Upper lobe of left lung (tissue), 6 donors: ENCODE measurements at regions not wholly inside any gene's neighbourhood (a gene's known extent, or its start where the extent isn't known, plus 50 kb on each side); places are given as distances from the start of the nearest gene placed in this dataset.

Source experiments
- ATAC-seq, 2 donors: fragments of 200-7000 bp; cut with Tn5 transposase; one replicate each; pipeline ENCODE4 v1.9.1; 2022; ENCODE audit warnings: mild to moderate bottlenecking in 2 of 2, moderate library complexity in 2 of 2; ENCODE audit not compliant: low FRiP score in 2 of 2
- DNase-seq, 2 donors: peaks; one replicate each; pipeline ENCODE4 v3.0.0-alpha.2; 2019 to 2020
- H3K27ac ChIP-seq, 4 donors: fragments of 200-600 bp; sonication (generic); one replicate each; pipeline ENCODE4 v1.5.1; 2016 to 2019
- H3K27me3 ChIP-seq, 4 donors: fragments of 200-600 bp; sonication (generic); one replicate each; pipeline ENCODE4 v1.5.1; 2017 to 2019
- H3K36me3 ChIP-seq, 4 donors: fragments of 200-600 bp; sonication (generic); one replicate each; pipeline ENCODE4 v1.5.1; 2016 to 2019
- H3K4me1 ChIP-seq, 4 donors: fragments of 200-600 bp; sonication (generic); one replicate each; pipeline ENCODE4 v1.5.1; 2018 to 2019
- H3K4me3 ChIP-seq, 4 donors: fragments of 200-600 bp; sonication (generic); one replicate each; pipeline ENCODE4 v1.5.1; 2017 to 2019; ENCODE audit warnings: mild to moderate bottlenecking in 2 of 4, moderate library complexity in 1 of 4
- H3K9me3 ChIP-seq, 4 donors: fragments of 200-600 bp; sonication (generic); one replicate each; pipeline ENCODE4 v1.5.1; 2018 to 2019
- CTCF ChIP-seq, 6 experiments: fragments of 450-650 bp in 4 of 6; fragments of 200-600 bp in 2 of 6; sonication (generic) in 2 of 6; IDR thresholded peaks; one replicate each; pipeline ENCODE4 v1.5.1; 2016 to 2019; ENCODE audit warnings: antibody characterized with exemption in 6 of 6
- EP300 ChIP-seq, 4 donors: sonication (generic); formaldehyde crosslinking; IDR thresholded peaks; one replicate each; pipeline ENCODE4 v1.5.1; 2017; ENCODE audit warnings: antibody characterized with exemption in 4 of 4, control low read depth in 2 of 4
- POLR2A ChIP-seq, 4 donors: fragments of 450-650 bp; IDR thresholded peaks; one replicate each; pipeline ENCODE4 v1.5.1; 2016 to 2017; ENCODE audit warnings: antibody characterized with exemption in 4 of 4, mild to moderate bottlenecking in 2 of 4
- POLR2AphosphoS5 ChIP-seq, 2 donors: sonication (generic); formaldehyde crosslinking; IDR thresholded peaks; one replicate each; pipeline ENCODE4 v1.5.1; 2017; ENCODE audit warnings: antibody characterized with exemption in 2 of 2
- WGBS, 2 donors: methylation state at CpG; one replicate each; pipeline ENCODE4 v1.1.5; 2017 to 2018; 5-methylcytosine and 5-hydroxymethylcytosine counted together
- donor health status: DM: no; HTN: no; CAD: no; lungs with moderate emphysema.
- donor health status: DM: no; HTN: yes; CAD: no; lungs with severe emphysema.

GRCh38 chr20:57835588-57836455 is 126.0 kb upstream of the PMEPA1 start:
- Histone ChIP-seq H3K27me3 (no peaks in the 10 kb centered on the region), H3K4me1 (no peaks in the 10 kb centered on the region), H3K36me3 (no peaks in the 10 kb centered on the region), H3K4me3 (no peak overlapping the region), H3K27ac (no peak overlapping the region), H3K9me3 (no peaks in the 10 kb centered on the region)
- 69 to 76% methylated on average over 22 to 30 of the region's 30 CpGs for WGBS, 2 donors
- DNase-seq: peak; percentile 12 to 61
- no peak for ATAC-seq
- TF ChIP-seq CTCF (IDR thresholded peaks at IDR 0.05) (no peak), POLR2A (IDR thresholded peaks at IDR 0.05) (no peak), EP300 (IDR thresholded peaks at IDR 0.05) (no peak), POLR2AphosphoS5 (IDR thresholded peaks at IDR 0.05) (no peak)

- no peak overlapping the region for H3K27ac ChIP-seq
- no peaks in the 10 kb centered on the region for H3K9me3 ChIP-seq
- no peak for TF ChIP-seq POLR2AphosphoS5 (IDR thresholded peaks at IDR 0.05)
- TF ChIP-seq POLR2A (IDR thresholded peaks at IDR 0.05): no peak
- no peak for TF ChIP-seq CTCF (IDR thresholded peaks at IDR 0.05)
- no peak for TF ChIP-seq EP300 (IDR thresholded peaks at IDR 0.05)
- DNase-seq: peak in 1 of 2 donors; percentile 1
- 78 to 100% methylated on average over 1 of the region's 1 CpG for WGBS, 2 donors
- no peaks in the 10 kb centered on the region for H3K4me1 ChIP-seq
- no peak for ATAC-seq
- H3K4me3 ChIP-seq: no peak overlapping the region
- H3K27me3 ChIP-seq: no peaks in the 10 kb centered on the region
- no peaks in the 10 kb centered on the region for H3K36me3 ChIP-seq
These were observed 125.2 kb upstream of the PMEPA1 start for GRCh38 chr20:57835074-57835452.

GRCh38 chr20:57834306-57835073 is 124.7 kb upstream of the PMEPA1 start:
- no peaks in the 10 kb centered on the region for H3K27me3 ChIP-seq
- ATAC-seq (no peak), DNase-seq (peak in 1 of 2 donors; percentile 9)
- no peaks in the 10 kb centered on the region for H3K9me3 ChIP-seq
- no peak for TF ChIP-seq POLR2AphosphoS5 (IDR thresholded peaks at IDR 0.05)
- no peak for TF ChIP-seq EP300 (IDR thresholded peaks at IDR 0.05)
- TF ChIP-seq CTCF (IDR thresholded peaks at IDR 0.05): no peak
- TF ChIP-seq POLR2A (IDR thresholded peaks at IDR 0.05): no peak
- H3K4me3 ChIP-seq: no peak overlapping the region
- no peaks in the 10 kb centered on the region for H3K4me1 ChIP-seq
- 84 to 85% methylated on average over 15 to 17 of the region's 17 CpGs for WGBS, 2 donors
- no peaks in the 10 kb centered on the region for H3K36me3 ChIP-seq
- no peak overlapping the region for H3K27ac ChIP-seq

- Histone ChIP-seq H3K9me3 (no peaks in the 10 kb centered on the region), H3K4me1 (no peaks in the 10 kb centered on the region), H3K36me3 (no peaks in the 10 kb centered on the region), H3K27ac (no peak overlapping the region), H3K27me3 (no peaks in the 10 kb centered on the region), H3K4me3 (no peak overlapping the region)
- no peak for TF ChIP-seq POLR2AphosphoS5 (IDR thresholded peaks at IDR 0.05)
- TF ChIP-seq POLR2A (IDR thresholded peaks at IDR 0.05): no peak
- TF ChIP-seq EP300 (IDR thresholded peaks at IDR 0.05): no peak
- TF ChIP-seq CTCF (IDR thresholded peaks at IDR 0.05): no peak
- ATAC-seq (no peak), DNase-seq (no peak)
- 84 to 86% methylated on average over 8 of the region's 8 CpGs for WGBS, 2 donors
These were observed 122.3 kb upstream of the PMEPA1 start for GRCh38 chr20:57831993-57832585.
